ENCODE measurements at regions not wholly inside any gene's neighbourhood (a gene's known extent, or its start where the extent isn't known, plus 50 kb on each side); places are given as distances from the start of the nearest gene placed in this dataset.

DNA sequence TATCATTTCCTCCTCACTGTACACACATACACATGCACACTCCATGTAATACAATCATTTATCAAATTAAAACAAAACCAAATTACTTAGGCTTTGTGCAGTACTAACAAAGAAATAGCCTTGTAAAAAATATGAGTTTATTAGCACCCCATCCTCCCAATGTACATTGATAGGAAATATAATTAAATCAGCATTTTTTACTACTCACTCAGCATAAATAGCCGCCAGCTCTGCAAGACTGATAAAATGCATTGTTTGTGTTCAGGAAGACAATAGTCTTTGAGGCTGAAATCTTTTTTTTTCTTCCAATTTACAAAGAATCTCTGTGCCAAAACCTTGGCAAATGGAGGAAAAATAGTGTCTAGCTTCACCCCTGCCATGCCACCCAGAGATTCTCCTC, 497.6 kb upstream of the ADAMTS16 start:
- Histone ChIP-seq H3K23me2 (ENCODE audit: insufficient read length, low read depth, low read length, poor library complexity, severe bottlenecking) (no peaks in the 10 kb centered on the region), H3K9ac (ENCODE audit: extremely low read depth, insufficient read length, low read length) (no peak overlapping the region), H3K79me2 (ENCODE audit: insufficient read depth, low read length) (no peaks in the 10 kb centered on the region), H4K20me1 (ENCODE audit: control insufficient read depth, insufficient read depth, insufficient read length) (no peaks in the 10 kb centered on the region), H4K91ac (ENCODE audit: insufficient read length, low read depth, low read length) (no peak overlapping the region), H3K4me2 (ENCODE audit: insufficient read depth, insufficient read length, low read length) (no peak overlapping the region), H3K18ac (ENCODE audit: insufficient read length, low read depth, low read length) (no peak overlapping the region), H2BK5ac (ENCODE audit: insufficient read length, low read length) (no peak overlapping the region), H3K27me3 (ENCODE audit: insufficient read depth, low read length) (no peaks in the 10 kb centered on the region), H4K5ac (ENCODE audit: insufficient read length, low read depth, low read length) (no peak overlapping the region), H2BK15ac (ENCODE audit: low read depth, low read length) (no peak overlapping the region), H2BK20ac (ENCODE audit: low read depth, low read length, poor library complexity, severe bottlenecking) (no peak overlapping the region), H3K56ac (ENCODE audit: insufficient read length, low read depth, low read length) (no peak overlapping the region), H3K4ac (ENCODE audit: low read depth, low read length) (no peak overlapping the region), H4K8ac (replicated peaks; ENCODE audit: insufficient read length, low read depth, low read length) (no peak overlapping the region), H3K79me1 (ENCODE audit: insufficient read depth, low read depth, low read length, poor library complexity, severe bottlenecking) (no peaks in the 10 kb centered on the region), H2BK12ac (ENCODE audit: insufficient read length, low read depth, low read length) (no peak overlapping the region), H2AK5ac (ENCODE audit: insufficient read length, low read length) (no peak overlapping the region), H3K23ac (ENCODE audit: insufficient read length, low read depth, low read length) (no peak overlapping the region), H2AFZ (ENCODE audit: low read length) (no peak overlapping the region), H3K9me3 (ENCODE audit: control insufficient read depth, low read depth, low read length) (peaks cover 4% of the 10 kb centered on the region), H3K27ac (ENCODE audit: insufficient read length, low read depth, low read length) (no peak overlapping the region), H3T11ph (ENCODE audit: low read length) (no peak overlapping the region), H2BK120ac (ENCODE audit: low read depth, low read length, poor library complexity, severe bottlenecking) (no peak overlapping the region), H3K4me1 (ENCODE audit: insufficient read depth, low read length) (no peaks in the 10 kb centered on the region; the same call in 1 of the 2 replicates), H3K14ac (ENCODE audit: insufficient read depth, low read length) (no peak overlapping the region)
- no peaks in the 10 kb centered on the region for H3K27me3 Mint-ChIP-seq (ENCODE audit: low read depth)
- H3K4me3 Mint-ChIP-seq, result no peak overlapping the region
- no peak for DNase-seq
- peaks cover 2 to 3% of the 10 kb centered on the region in 2 experiments; a peak in 3 of 5 replicates for H3K9me3 Mint-ChIP-seq
- H3K36me3 Mint-ChIP-seq (ENCODE audit: insufficient read depth in 1 of 3, low read depth in 3 of 3), result peaks cover 0 to 8% (median 2%) of the 10 kb centered on the region in 3 experiments; a peak in 2 of 7 replicates
- peaks cover 0 to 4% of the 10 kb centered on the region in 2 experiments; a peak in 1 of 4 replicates for H3K4me1 Mint-ChIP-seq
- H3K27ac Mint-ChIP-seq, result no peak overlapping the region
- no CpG with 5 or more reads among the region's 1 CpG for WGBS (ENCODE audit: extremely low coverage, insufficient read length, low lambda C conversion rate)
- TF ChIP-seq, protein P1, sequence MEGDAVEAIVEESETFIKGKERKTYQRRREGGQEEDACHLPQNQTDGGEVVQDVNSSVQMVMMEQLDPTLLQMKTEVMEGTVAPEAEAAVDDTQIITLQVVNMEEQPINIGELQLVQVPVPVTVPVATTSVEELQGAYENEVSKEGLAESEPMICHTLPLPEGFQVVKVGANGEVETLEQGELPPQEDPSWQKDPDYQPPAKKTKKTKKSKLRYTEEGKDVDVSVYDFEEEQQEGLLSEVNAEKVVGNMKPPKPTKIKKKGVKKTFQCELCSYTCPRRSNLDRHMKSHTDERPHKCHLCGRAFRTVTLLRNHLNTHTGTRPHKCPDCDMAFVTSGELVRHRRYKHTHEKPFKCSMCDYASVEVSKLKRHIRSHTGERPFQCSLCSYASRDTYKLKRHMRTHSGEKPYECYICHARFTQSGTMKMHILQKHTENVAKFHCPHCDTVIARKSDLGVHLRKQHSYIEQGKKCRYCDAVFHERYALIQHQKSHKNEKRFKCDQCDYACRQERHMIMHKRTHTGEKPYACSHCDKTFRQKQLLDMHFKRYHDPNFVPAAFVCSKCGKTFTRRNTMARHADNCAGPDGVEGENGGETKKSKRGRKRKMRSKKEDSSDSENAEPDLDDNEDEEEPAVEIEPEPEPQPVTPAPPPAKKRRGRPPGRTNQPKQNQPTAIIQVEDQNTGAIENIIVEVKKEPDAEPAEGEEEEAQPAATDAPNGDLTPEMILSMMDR (conservative IDR thresholded peaks at IDR 0.05), result no peak

All from H9 (cell line).